SIG-M5 (cell line): ENCODE measurements at regions not wholly inside any gene's neighbourhood (a gene's known extent, or its start where the extent isn't known, plus 50 kb on each side); places are given as distances from the start of the nearest gene placed in this dataset.

Source experiments
- DNase-seq: peaks from one replicate; lab custom pipeline; 2025; lab: John Stamatoyannopoulos, UW

DNA sequence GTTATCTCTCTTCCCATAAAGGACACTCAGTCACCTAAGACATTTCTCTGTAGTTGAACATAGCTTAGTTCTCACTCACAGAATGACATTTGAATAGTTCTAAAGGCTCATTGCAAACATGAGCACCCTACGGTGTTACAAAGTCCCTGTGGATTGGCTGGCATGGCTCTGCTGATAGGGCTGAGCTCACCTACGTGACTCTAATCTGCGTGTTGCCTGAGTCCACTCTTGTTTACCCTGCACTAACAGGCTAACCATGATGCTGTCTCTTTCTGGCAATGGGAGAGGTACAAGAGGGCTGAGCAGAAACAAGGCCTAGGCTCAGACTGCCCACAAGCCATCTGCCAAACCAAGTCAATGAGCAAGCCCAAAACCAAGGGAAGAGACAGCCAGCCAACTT, 103.6 kb downstream of the PALM2AKAP2 start:
- DNase-seq = no peak

DNA sequence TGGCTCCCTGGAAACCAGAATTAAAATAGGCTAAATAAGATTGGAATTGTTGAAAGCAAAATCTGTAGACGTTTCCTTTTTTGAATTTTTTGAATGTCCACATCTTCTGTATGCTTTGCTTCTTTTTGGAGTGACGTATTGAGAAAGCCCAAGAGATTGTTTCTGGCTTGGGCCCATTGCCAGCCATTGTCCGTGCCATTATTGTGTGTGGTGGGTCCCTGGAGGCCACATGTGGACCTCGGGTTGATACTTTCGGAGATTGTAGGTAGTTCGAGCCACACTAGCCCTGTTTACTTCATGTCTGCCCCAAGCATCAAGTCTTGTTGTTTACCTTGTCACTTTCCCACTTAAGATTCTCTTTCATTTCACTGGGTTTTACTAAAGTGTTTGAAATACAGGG, 106.0 kb downstream of the PALM2AKAP2 start:
- no peak for DNase-seq

DNA sequence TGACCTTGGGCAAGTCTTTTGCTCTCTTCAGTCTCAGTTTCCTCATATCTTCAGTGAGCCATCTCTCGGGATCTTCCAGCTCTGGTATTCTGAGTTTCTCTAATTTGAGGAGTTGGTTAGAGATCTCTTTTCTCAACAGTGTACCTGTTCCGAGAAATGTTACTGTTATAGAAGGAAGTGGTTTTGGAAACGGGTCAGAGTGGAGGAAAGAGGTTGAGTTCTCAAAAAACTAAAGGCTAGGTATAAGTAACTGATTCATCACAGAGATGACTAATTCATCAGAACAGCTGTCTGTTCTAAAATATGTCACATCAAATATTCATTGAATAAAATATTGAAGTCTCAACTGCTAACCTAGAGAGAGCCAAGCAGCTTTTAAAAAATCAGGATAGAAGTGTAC, 106.6 kb downstream of the PALM2AKAP2 start:
- no peak for DNase-seq

- no peak for DNase-seq
These were observed 107.1 kb downstream of the PALM2AKAP2 start for GRCh38 chr9:109887079-109887478.

DNA sequence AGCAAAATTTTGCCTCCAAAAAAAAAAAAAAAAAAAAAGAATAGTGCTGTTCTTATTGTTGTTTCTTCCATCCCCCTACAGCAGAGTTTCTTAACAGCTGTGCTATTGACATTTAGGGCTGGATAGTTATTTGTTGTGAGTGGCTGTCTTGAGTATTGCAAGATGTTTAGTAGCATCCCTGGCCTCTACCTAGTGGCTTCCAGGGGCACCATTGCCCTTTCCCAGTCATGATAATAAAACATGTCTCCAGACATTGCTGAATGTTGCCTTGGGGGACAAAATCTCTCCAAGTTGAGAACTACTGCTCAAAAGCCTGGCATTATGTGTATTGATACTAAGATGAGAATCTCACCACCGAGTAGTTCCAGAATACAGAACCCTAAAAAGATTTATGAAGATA, 108.7 kb downstream of the PALM2AKAP2 start:
- no peak for DNase-seq

DNA sequence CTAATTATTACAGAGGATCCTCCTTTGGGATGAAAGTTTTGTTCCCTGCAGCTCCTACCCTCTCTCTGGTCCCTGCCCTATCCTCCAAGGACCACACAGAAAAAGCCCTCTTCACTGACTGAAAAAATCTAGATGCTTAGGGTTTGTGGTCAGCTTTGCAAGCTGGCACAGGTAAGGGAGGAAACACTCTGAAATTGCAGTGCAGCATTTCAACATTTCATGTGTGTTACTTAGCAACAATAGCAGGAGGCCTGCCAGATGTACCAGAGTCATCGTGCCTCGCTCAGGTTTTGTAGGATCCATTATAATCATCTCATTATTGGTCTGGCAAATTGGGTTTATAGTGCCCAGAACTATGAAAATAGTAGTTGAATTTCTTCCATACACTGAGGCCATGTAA, 109.5 kb downstream of the PALM2AKAP2 start:
- DNase-seq = no peak

DNA sequence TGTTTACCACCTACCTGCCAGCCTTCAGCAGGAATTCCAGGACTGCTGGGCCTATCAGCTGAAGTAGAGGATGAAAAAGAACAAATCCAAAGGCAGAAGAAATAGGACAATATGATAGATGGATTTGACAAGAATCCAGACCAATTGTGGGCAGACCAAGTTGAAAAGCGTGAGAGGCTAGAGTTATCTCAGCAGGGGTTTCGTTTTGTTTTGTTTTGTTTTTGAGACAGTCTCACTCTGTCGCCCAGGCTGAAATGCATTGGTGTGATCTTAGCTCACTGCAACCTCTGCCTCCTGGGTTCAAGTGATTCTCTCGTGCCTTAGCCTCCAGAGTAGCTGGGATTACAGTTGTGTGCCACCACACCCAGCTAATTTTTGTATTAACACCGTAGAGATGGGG, 113.2 kb downstream of the PALM2AKAP2 start:
- no peak for DNase-seq

GRCh38 chr9:109894473-109894872, 114.5 kb downstream of the PALM2AKAP2 start:
- DNase-seq = no peak

DNA sequence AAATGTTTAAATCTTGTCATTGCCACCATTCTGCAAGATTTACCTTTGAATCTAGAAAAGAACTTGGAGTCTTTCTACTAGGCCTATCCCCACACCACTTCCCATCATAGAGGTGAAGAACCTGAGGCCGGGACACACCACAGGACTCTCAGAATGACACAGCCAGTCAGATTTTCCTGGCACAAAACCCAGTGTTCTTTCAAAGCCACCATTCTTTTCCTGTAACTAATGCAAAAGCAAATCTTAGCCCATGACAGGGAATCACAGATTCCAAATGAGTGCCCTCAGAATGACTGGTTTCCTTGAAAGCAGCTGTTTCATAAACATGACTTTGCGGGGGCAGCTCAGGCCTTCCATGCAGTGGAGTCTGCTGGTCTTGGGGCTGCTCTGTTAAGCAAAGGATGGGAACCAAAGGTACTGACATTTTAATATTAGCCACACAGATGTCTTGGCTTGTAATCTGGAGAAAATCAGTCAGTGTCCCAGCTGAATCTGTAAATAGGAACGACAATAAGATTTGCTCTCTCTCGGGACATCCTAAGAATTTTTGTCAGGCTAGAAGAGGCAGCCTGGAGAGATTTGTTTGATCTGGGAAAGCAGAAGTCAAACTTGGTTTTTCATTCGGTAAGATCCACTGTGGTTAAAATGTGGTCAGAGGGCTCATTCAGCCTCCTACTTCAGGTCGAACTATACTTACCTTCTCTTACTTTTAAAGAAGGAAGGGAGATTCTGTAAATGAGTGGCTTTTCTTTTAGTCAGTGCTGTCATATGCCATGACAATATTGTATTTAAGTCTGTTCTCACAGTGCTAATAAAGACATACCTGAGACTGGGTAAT, 115.1 kb downstream of the PALM2AKAP2 start:
- no peak for DNase-seq

DNA sequence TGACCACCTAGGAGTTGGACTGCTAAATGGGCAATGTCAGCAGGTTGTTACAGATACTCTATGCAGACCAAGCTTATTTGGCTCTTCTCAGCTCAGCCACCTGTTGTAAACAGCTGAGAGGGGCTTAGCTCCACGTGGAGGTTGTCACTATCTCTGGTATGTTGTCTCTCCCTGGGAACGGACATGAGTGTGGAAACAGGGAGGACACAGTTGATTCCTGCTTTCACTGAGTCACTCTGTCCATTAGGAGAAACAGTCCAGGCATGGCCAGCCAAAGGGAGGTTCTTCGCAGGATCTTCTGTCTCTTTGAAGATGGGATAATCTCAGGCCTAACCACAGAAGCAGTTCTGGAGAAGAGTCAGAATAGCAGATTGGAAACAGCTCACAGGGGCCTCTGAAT, 121.2 kb downstream of the PALM2AKAP2 start:
- DNase-seq = no peak

GRCh38 chr9:109903515-109904138, 123.6 kb downstream of the PALM2AKAP2 start:
- no peak for DNase-seq

GRCh38 chr9:109904666-109905065, 124.7 kb downstream of the PALM2AKAP2 start:
- no peak for DNase-seq

- no peak for DNase-seq
These were observed 125.5 kb downstream of the PALM2AKAP2 start for GRCh38 chr9:109905472-109905871.

DNA sequence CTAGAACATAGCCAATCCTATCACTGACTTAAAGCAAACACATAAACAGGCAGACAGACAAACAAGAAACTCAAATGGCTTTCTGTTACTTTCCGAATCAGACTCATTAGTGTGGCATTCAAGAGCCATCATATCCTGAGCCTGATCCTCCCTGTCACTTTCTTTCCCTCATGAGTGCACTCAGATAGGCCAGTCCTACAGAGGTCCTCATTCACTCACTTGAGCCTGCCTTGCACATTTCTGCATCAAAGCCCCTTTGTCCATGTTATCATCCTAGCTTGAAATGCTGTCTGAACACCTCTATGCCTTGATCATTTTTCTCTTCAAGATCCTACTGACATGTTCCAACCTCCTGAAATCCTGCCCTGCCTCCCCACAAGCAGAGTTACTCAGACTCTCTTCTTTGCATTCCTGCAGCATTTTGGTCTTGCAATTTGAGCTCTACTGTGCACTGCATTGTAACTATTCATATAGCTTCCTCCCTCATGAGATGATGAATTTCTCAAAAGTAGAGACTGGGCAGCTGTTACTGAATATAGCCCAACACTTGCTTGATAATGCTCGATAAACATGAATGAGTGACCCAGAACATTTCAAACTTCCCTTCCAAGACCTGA, 126.9 kb downstream of the PALM2AKAP2 start:
- no peak for DNase-seq

GRCh38 chr9:109907400-109907799, 127.4 kb downstream of the PALM2AKAP2 start:
- no peak for DNase-seq

DNA sequence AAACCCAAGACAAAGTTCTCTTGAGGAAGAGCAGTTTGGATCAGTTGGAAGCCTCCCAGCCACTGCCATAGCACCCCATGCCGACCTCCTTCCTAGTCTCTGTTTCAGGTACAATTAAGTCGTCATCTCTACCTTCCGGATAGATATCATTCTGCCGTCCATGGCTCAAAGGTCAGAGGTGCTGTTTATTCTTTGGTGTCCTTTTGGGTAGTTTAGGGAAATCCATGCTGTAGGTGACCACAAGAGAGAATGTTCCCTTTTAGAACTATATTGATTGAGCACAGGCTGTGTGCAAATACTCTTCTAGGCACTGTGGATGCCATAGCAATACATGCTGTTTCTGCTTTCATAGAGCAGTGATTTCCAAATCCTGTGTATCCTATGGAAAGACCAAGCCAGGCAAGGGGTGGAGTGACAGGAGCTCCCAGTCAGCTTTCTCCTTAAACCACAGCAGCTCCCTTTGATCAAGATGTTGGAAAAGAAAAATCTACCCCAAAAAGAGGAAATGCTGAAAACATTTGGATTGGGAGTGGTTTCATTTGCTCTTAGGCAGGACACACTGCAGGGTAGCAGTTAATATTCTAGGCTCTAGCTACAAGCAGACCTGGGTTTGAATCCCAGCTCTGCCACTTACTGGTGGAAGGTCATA, 127.9 kb downstream of the PALM2AKAP2 start:
- DNase-seq = no peak

- no peak for DNase-seq
These were observed 128.7 kb downstream of the PALM2AKAP2 start for GRCh38 chr9:109908459-109909390.

DNA sequence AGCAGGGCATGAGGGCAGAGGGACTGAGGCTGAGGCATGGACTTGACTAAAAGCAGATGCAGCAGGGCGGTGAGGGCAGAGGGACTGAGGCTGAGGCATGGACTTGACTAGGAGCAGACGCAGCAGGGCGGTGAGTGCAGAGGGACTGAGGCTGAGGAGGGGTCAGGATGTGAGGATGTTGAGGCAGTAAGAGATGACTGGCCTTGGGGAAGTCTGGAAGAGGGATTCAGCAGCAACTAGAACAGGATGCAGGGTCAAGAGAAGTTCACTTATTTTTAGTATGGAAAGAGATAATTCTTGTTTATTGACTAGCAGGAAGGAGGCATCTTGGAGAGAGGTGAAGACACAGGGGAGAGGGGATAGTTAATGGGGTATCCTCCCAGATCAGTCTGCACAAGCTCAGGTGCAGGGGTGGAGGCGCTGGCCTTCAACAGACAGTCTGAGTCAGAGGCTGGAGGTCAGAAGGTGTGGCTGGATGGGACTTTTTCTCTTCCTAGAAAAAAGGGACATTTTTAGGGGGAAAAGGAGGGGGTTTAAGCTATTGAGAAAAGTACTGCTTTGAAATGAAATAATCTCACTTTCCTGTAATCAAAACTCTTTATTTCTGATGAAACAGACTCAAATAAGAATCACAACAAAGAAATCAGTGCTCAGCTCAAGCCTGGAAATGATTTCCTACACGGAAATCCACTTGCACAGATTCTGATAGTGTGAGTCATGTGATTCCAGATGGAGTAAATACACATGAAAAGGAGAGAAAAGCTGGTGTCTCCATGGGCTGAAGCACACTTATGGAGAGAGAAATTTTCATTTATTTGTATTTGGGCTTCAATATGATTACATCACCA, 130.9 kb downstream of the PALM2AKAP2 start:
- no peak for DNase-seq

DNA sequence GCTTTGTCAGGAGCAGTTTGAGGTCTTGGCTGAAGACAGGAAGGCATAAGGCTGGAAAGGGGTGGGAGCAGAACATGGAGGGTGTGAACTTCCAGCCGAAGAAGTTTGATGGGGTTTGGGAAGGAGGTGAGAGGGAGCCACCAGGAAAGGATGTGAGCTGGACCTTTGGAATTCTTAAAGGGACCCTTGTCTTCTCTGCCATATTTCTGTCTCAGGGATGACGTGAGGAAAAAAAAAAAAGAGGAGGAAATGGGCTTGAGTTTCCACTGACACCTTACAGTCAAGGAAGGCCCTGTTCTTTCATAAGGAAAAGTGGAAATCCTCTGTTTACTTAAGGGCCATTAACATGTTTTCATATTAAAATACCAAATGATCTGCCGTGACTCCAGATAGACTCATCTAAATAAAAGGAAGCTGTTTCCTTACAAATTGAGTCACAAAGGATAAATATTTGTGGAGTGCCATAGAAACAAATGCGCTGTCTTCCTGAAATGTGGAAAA, 132.1 kb downstream of the PALM2AKAP2 start:
- DNase-seq = no peak

DNA sequence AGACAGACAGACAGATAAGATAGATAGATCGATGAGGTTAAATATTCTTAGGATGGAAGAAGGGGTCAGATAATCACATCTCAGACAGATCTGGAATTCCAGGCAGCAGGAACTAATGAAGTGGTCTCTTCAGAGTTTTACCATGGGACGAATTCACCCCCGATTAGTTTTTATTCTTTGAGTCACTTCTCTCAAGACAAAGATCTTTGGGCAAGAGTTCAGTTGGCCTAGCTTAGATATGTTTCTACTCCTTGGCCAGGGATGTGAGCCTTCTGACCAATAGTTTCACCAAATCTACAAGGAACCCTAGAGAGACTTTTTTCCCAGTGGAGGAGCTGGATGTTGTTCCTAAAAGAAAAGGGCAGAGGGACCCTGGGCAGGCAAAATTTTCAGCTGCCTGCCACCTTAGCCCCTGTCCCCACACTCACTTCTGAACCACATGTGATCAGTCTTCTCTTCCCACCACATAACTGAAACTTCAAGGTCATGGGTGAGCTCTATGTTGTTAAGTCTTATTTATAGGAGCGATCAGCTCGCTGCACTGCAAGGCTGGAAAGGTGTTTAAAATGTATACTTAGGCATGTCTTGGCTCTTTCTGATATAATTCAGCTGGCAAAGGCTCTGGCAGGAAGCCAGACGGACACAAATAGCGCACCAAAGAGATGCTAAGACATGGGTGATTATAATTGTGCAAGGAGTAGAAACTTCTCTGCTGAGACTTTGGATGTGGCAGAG, 132.9 kb downstream of the PALM2AKAP2 start:
- DNase-seq = no peak
